Skeletal muscle tissue (tissue), 3 donors: ENCODE measurements at regions not wholly inside any gene's neighbourhood (a gene's known extent, or its start where the extent isn't known, plus 50 kb on each side); places are given as distances from the start of the nearest gene placed in this dataset.

Experiments
- H3K27ac ChIP-seq: one replicate; pipeline ENCODE4 v1.7.0; 2013; ENCODE audit warnings: mild to moderate bottlenecking, low read depth, low read length, inconsistent platforms
- H3K27me3 ChIP-seq, 3 donors: one replicate each; pipeline ENCODE4 v1.7.0; 2013; ENCODE audit warnings: low read length in 3 of 3; ENCODE audit not compliant: control insufficient read depth in 3 of 3, insufficient read depth in 3 of 3
- H3K36me3 ChIP-seq, 3 donors: one replicate each; pipeline ENCODE4 v1.7.0; 2013; ENCODE audit warnings: low read length in 3 of 3; ENCODE audit not compliant: control insufficient read depth in 3 of 3, insufficient read depth in 3 of 3
- H3K4me1 ChIP-seq, 3 donors: one replicate each; pipeline ENCODE4 v1.7.0; 2013; ENCODE audit warnings: low read length in 3 of 3, mild to moderate bottlenecking in 3 of 3; ENCODE audit not compliant: control insufficient read depth in 3 of 3, insufficient read depth in 3 of 3
- H3K4me3 ChIP-seq, 3 donors: one replicate each; pipeline ENCODE4 v1.7.0; 2013; ENCODE audit warnings: low read length in 3 of 3
- H3K9ac ChIP-seq, 3 donors: one replicate each; pipeline ENCODE4 v1.7.0; 2013; ENCODE audit warnings: low read length in 3 of 3, mild to moderate bottlenecking in 3 of 3, moderate library complexity in 2 of 3, low read depth in 1 of 3
- H3K9me3 ChIP-seq, 3 donors: one replicate each; pipeline ENCODE4 v1.7.0; 2013; ENCODE audit warnings: low read length in 3 of 3; ENCODE audit not compliant: control insufficient read depth in 3 of 3
- donor health status: Osteomylitis.

DNA sequence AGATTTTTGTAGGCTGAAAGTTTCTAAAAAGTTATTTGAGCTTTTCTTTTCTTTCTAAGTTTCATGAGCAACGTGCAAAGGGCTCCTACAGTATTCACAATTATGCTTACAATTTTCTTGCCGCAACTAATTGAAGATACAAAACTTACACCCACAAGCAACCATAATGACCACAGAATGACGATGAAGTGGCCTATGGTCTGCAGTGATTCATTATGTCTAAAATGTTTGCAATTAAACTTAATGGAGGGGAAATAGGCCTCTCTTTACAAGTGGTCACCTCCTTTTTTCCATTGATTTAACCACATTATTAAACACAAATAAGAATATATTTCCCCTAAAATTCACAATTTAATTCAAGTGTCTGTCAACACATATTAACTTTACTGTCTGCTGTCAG lies 732.6 kb upstream of the FLRT2 start:
- Histone ChIP-seq H3K4me3 (no peak overlapping the region), H3K27me3 (no peaks in the 10 kb centered on the region), H3K27ac (no peak overlapping the region), H3K9me3 (no peaks in the 10 kb centered on the region), H3K4me1 (no peaks in the 10 kb centered on the region), H3K9ac (no peak overlapping the region), H3K36me3 (no peaks in the 10 kb centered on the region)

DNA sequence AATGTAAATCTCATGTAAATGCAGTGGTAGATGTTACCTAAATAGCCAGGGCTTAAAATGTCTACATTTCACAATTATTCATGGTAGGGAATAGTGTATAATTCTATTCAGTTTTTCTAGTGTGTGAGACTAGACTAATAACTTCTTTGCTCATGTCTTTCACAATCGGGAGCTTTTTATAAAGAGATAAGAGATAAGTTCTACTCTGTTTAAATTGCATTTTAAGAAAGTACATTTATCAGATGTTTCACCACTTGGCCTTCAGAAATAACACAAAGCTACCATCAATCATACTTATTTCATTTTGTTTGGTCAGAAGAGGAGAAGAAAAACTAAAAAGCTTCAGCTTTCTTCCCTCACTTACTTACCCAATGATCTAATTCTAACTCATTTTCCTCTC lies 725.5 kb upstream of the FLRT2 start:
- H3K36me3 ChIP-seq: no peaks in the 10 kb centered on the region
- H3K9ac ChIP-seq: no peak overlapping the region
- no peak overlapping the region for H3K4me3 ChIP-seq
- H3K4me1 ChIP-seq: no peaks in the 10 kb centered on the region
- no peak overlapping the region for H3K27ac ChIP-seq
- no peaks in the 10 kb centered on the region for H3K9me3 ChIP-seq
- H3K27me3 ChIP-seq: no peaks in the 10 kb centered on the region

DNA sequence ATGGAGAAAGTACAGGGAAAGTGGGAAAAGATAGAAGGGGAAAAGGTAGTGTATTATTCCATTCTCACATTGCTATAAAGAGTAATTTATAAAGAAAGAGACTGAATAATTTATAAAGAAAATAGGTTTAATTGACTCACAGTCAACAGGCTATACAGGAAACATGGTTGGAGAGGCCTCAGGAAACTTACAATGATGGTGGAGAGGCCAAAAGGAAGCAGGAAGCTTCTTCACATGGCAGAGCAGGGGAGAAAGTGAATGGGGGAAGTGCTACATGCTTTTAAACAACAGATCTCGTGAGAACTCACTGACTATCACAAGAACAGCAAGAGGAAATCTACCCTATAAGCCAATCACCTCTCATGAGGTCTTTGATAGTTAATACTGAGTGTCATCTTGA lies 725.0 kb upstream of the FLRT2 start:
- Histone ChIP-seq H3K9me3 (no peaks in the 10 kb centered on the region), H3K27ac (no peak overlapping the region), H3K27me3 (no peaks in the 10 kb centered on the region), H3K9ac (no peak overlapping the region), H3K4me3 (no peak overlapping the region), H3K4me1 (no peaks in the 10 kb centered on the region), H3K36me3 (no peaks in the 10 kb centered on the region)

DNA sequence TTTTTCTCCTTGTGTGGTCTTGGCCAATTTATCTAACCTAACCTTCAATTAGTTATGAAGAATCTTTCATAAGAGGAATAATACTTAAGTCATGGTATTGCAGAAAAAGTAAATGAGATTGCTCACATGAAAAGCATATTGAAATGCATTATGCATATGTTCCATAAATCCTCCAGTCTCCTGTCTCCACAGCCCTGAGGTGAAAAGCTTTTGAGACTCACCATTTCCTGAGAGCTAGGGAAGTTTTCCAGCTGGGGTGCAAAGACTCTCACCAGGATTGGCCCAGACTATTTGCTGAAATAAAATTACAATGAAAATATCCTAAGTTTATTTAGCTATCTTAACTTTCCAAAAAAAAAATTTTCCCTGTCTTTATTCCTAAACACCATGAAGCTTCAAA lies 723.8 kb upstream of the FLRT2 start:
- Histone ChIP-seq H3K4me1 (no peaks in the 10 kb centered on the region), H3K4me3 (no peak overlapping the region), H3K27ac (no peak overlapping the region), H3K36me3 (no peaks in the 10 kb centered on the region), H3K9ac (no peak overlapping the region), H3K27me3 (no peaks in the 10 kb centered on the region), H3K9me3 (no peaks in the 10 kb centered on the region)

DNA sequence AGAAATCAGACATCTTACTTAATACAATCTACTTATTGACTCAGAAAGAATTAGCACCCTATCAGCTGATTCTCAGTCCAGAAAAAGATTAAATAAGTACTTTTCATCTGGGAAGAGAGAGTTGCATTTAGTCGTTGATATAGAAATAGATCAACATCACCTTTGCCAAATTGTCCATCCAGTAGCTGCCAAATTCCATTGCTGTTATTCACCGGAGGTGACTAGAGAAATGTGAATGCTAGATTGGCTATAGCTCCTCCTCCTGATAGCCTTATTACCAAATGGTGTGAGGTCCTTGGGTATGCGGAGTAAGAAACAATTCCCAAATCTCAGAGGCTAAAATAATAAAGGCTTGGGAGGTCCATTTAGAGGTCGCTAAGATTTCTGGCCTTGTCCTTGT lies 723.3 kb upstream of the FLRT2 start:
- H3K4me1 ChIP-seq: no peaks in the 10 kb centered on the region
- no peak overlapping the region for H3K4me3 ChIP-seq
- H3K27me3 ChIP-seq: no peaks in the 10 kb centered on the region
- no peak overlapping the region for H3K27ac ChIP-seq
- H3K36me3 ChIP-seq: no peaks in the 10 kb centered on the region
- H3K9me3 ChIP-seq: no peaks in the 10 kb centered on the region
- H3K9ac ChIP-seq: no peak overlapping the region

DNA sequence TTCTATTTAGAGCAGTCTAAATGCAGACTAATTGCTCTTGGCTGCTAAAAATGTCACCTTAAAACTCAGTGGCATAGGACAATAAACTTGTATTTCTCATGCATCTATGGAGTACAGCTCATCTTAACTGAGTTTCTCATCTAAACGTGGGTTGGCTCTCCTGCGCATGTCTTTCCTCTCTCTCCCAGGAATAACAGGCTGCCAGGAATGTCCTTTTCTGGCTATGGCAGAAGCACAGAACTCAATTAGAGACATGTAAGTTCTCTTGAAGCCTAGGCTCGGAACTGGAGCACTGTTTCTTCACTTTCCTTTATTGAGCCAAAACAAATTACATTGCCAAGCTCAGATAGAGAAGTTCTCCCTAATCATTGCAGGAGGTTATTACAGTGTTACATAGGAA lies 722.3 kb upstream of the FLRT2 start:
- Histone ChIP-seq H3K4me3 (no peak overlapping the region), H3K4me1 (no peaks in the 10 kb centered on the region), H3K27me3 (no peaks in the 10 kb centered on the region), H3K9me3 (no peaks in the 10 kb centered on the region), H3K9ac (no peak overlapping the region), H3K27ac (no peak overlapping the region), H3K36me3 (no peaks in the 10 kb centered on the region)

DNA sequence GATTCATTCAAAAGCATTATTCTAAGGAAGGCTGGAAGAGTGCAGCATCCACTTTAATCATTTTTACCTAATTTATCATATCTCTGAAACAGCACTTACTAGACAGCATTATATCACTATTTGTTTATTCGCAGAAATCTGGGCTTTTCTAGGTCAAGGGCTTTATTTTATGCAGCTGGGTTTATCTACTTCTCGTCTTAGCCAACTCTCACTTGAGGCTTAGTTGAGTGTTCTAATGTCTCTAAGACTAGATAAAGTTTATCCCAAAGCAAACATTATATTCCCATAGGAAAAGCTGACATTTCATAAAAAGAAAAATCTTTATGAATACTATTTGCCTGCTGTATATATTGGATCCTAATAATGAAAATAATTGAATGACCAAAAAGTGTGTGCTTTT lies 720.8 kb upstream of the FLRT2 start:
- Histone ChIP-seq H3K27me3 (no peaks in the 10 kb centered on the region), H3K36me3 (no peaks in the 10 kb centered on the region), H3K4me3 (no peak overlapping the region), H3K4me1 (no peaks in the 10 kb centered on the region), H3K27ac (no peak overlapping the region), H3K9ac (no peak overlapping the region), H3K9me3 (no peaks in the 10 kb centered on the region)

DNA sequence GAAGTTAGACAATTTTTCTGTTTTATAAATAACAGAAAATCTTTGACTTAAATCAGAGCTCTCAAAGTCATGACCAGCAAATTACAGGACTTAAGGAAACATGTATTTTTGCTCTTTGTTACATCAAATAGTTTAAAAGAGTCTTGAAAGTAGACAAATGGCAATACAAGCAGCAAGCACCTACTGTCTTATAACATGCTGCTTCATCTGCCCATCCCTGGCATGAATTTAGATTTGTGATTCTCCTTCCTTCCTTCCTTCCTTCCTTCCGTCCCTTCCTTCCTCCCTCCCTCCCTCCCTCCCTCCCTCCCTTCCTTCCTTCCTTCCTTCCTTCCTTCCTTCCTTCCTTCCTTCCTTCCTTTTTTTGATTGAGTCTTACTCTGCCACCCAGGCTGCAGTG lies 715.6 kb upstream of the FLRT2 start:
- no peak overlapping the region for H3K4me3 ChIP-seq
- no peak overlapping the region for H3K9ac ChIP-seq
- no peak overlapping the region for H3K27ac ChIP-seq
- H3K9me3 ChIP-seq: no peaks in the 10 kb centered on the region
- no peaks in the 10 kb centered on the region for H3K4me1 ChIP-seq
- H3K36me3 ChIP-seq: no peaks in the 10 kb centered on the region
- H3K27me3 ChIP-seq: no peaks in the 10 kb centered on the region

DNA sequence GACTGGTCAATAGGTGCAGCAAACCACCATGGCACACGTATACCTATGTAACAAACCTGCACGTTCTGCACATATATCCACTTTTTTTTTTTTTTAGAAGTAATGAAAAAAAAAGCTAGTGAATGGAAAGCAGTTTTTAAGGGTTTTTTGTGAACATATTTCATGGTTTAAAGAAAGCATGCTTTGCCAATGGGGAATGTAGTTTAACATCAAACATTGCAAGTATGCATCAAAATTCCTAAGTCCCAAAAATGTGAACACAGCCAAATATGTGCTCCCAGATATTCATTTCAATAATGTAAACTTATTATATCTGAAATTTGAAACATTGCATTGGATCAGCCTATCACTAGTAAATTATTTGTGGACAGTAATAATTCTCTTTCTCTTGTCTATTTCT lies 710.4 kb upstream of the FLRT2 start:
- H3K9me3 ChIP-seq: no peaks in the 10 kb centered on the region
- no peak overlapping the region for H3K27ac ChIP-seq
- H3K4me3 ChIP-seq: no peak overlapping the region
- no peak overlapping the region for H3K9ac ChIP-seq
- H3K36me3 ChIP-seq: no peaks in the 10 kb centered on the region
- no peaks in the 10 kb centered on the region for H3K27me3 ChIP-seq
- no peaks in the 10 kb centered on the region for H3K4me1 ChIP-seq

DNA sequence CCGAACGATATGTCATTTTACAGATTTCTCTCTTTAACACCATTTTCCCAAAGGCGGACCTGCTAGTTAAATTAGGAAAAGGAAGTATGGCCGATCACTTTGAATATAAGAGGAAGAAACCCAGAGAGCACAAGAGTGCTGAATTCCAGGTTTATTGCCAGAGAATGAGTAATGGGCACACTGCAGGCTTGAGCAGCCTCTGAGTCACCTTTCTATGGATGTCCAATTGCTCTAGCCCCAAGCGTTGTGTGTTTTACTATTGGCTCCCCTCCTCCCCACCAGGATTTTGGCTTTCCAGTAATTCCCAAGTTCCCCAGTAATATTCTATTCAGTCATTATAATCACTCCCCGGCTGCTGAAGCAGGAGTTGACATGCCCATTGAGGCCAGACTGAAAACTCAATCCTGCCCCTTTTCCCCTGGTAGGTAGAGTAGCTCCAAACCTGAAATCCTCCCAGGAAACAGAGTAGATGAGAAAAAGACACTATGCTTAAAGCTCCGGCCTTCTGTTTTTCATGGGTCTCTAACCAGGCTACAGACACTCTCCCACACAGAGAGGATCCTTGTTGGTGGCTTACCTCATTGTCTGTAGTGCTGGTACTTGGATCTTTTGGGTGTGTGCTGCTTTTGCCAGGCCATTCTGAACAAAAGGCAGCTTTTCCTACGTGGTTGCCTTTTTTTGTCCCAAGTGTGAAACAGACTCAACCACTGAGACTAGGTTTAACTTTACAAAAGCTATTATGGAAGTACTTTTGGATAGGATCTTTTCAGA lies 704.3 kb upstream of the FLRT2 start:
- H3K9me3 ChIP-seq: no peaks in the 10 kb centered on the region
- no peak overlapping the region for H3K9ac ChIP-seq
- no peak overlapping the region for H3K27ac ChIP-seq
- H3K4me1 ChIP-seq: no peaks in the 10 kb centered on the region
- H3K27me3 ChIP-seq: no peaks in the 10 kb centered on the region
- H3K36me3 ChIP-seq: no peaks in the 10 kb centered on the region
- no peak overlapping the region for H3K4me3 ChIP-seq
